Ovary (tissue), 3 donors: ENCODE measurements at regions not wholly inside any gene's neighbourhood (a gene's known extent, or its start where the extent isn't known, plus 50 kb on each side); places are given as distances from the start of the nearest gene placed in this dataset.

ENCODE experiments used
- CTCF ChIP-seq, 3 donors: fragments of 450-650 bp in 2 of 3; fragments of 200-600 bp in 1 of 3; IDR thresholded peaks; one replicate each; pipeline versions ENCODE4 v1.5.1 to v1.8.0; 2016 to 2022; ENCODE audit warnings: antibody characterized with exemption in 3 of 3, mild to moderate bottlenecking in 1 of 3
- EP300 ChIP-seq: sonication (generic); formaldehyde crosslinking; IDR thresholded peaks from one replicate; pipeline ENCODE4 v1.6.1; 2017; ENCODE audit warnings: antibody characterized with exemption
- donor health status: DM: no; HTN: no; CAD: no.

GRCh38 chr3:72143966-72144717 lies 359.2 kb upstream of the PROK2 start:
- TF ChIP-seq CTCF (IDR thresholded peaks at IDR 0.05) (no peak), EP300 (no peak)
